ENCODE measurements at regions not wholly inside any gene's neighbourhood (a gene's known extent, or its start where the extent isn't known, plus 50 kb on each side); places are given as distances from the start of the nearest gene placed in this dataset.

DNA sequence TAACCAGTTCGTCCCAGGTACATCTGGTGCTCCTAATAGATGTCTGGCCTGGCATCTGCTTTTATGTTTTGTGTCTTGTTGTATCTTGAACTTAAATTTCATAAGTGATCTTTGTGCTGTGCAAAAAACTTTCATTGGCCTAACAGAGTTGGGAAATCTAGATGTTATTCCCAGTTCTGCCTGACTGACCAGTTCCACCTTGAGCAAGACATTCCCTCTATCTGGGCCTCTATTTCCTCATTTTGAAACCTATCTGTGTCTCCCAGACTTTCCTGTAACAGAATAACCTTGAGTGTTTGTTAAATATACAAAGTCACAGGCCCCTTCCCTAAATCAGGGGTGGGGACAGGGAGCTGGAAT, 56.6 kb upstream of the EPCAM start:
- intact Hi-C loops (cut with micrococcal nuclease; ENCODE audit: unreplicated experiment) = no loop called here
- Histone ChIP-seq H3K4me1 (ENCODE audit: control insufficient read depth, insufficient read depth, low read length) (peaks cover 44% of the 10 kb centered on the region), H3K79me2 (ENCODE audit: control insufficient read depth, insufficient read depth, low read length) (no peaks in the 10 kb centered on the region), H2AFZ (ENCODE audit: control insufficient read depth, low read depth, low read length) (no peak overlapping the region), H3K27ac (ENCODE audit: control insufficient read depth, insufficient read depth) (no peak overlapping the region), H3K36me3 (ENCODE audit: control insufficient read depth in 2 of 2, insufficient read depth in 2 of 2, low read length in 1 of 2) (no peaks in the 10 kb centered on the region), H3K27me3 (replicated peaks in 1 of 2; ENCODE audit: control insufficient read depth in 2 of 2, insufficient read depth in 2 of 2, low read length in 1 of 2) (no peaks in the 10 kb centered on the region), H3K9ac (ENCODE audit: control insufficient read depth, insufficient read depth, low read length) (no peak overlapping the region), H4K20me1 (ENCODE audit: control insufficient read depth, insufficient read depth) (no peaks in the 10 kb centered on the region), H3K9me3 (replicated peaks; ENCODE audit: control insufficient read depth, insufficient read depth, low read length) (no peaks in the 10 kb centered on the region), H3K4me3 (no peak overlapping the region), H3K4me2 (ENCODE audit: control insufficient read depth, insufficient read depth) (no peak overlapping the region)
- POLR2A ChIA-PET = interaction anchor here (0.9 to 5.8 kb wide), 7 partner anchors 9 to 368 kb away, joined by 3 to 82 read pairs (median 4); no protein-coding TSS in a partner anchor
- RAD21 ChIA-PET (ENCODE audit: unreplicated experiment) = interaction anchor here (0.9 to 8.2 kb wide), 20 partner anchors 9 to 743 kb away, joined by 3 to 129 read pairs (median 4); no protein-coding TSS in a partner anchor
- ATAC-seq (no peak), FAIRE-seq (no peak), DNase-seq (ENCODE audit: low read depth, low spot score) (no peak)
- BruUV-seq (replicated peaks) = no TSS peak
- in situ Hi-C loops (cut with MboI) = loop anchor here (5.0 kb wide), 1 partner anchor 395 kb away; the partner anchor contains the start of gene MCFD2
- WGBS (ENCODE audit: insufficient coverage, insufficient replicate concordance, low lambda C conversion rate, missing lambda C conversion rate) = 93% methylated on average over 1 of the region's 1 CpG
- SMC1A ChIA-PET (ENCODE audit: uncharacterized antibody, unreplicated experiment) = interaction anchor here (0.7 to 9.9 kb wide), 15 partner anchors 11 to 1599 kb away, joined by 3 to 145 read pairs (median 3); no protein-coding TSS in a partner anchor
- TF ChIP-seq PAX8 (IDR thresholded peaks at IDR 0.05) (no peak), POLR2AphosphoS2 (IDR thresholded peaks at IDR 0.05; ENCODE audit: low read depth, low read length) (no peak), MEF2B (IDR thresholded peaks at IDR 0.05; ENCODE audit: partially characterized antibody, poor library complexity, severe bottlenecking) (no peak), HDAC6 (IDR thresholded peaks at IDR 0.05; ENCODE audit: unreplicated experiment) (no peak), NR2C2 (IDR thresholded peaks at IDR 0.05; ENCODE audit: borderline replicate concordance, control insufficient read depth, insufficient read length, low read depth) (no peak), FOS (IDR thresholded peaks at IDR 0.05; ENCODE audit: borderline replicate concordance, extremely low read depth, insufficient read length) (no peak), CBFB (IDR thresholded peaks at IDR 0.05; ENCODE audit: low read depth) (no peak), CBX5 (IDR thresholded peaks at IDR 0.05; ENCODE audit: low read depth) (no peak), GATAD2B (conservative IDR thresholded peaks at IDR 0.05; ENCODE audit: low read depth) (no peak), YY1 (IDR thresholded peaks at IDR 0.05; ENCODE audit: low read depth, low read length) (no peak), SIN3A (IDR thresholded peaks at IDR 0.05; ENCODE audit: low read depth, low read length) (no peak), CBX3 (IDR thresholded peaks at IDR 0.05; ENCODE audit: borderline replicate concordance, low read depth) (no peak), SRF (IDR thresholded peaks at IDR 0.05; ENCODE audit: low read depth in 2 of 2, low read length in 2 of 2) (no peak), RB1 (IDR thresholded peaks at IDR 0.05; ENCODE audit: borderline replicate concordance) (no peak), PML (IDR thresholded peaks at IDR 0.05; ENCODE audit: low read length) (no peak)
- TF ChIP-seq, protein P1, sequence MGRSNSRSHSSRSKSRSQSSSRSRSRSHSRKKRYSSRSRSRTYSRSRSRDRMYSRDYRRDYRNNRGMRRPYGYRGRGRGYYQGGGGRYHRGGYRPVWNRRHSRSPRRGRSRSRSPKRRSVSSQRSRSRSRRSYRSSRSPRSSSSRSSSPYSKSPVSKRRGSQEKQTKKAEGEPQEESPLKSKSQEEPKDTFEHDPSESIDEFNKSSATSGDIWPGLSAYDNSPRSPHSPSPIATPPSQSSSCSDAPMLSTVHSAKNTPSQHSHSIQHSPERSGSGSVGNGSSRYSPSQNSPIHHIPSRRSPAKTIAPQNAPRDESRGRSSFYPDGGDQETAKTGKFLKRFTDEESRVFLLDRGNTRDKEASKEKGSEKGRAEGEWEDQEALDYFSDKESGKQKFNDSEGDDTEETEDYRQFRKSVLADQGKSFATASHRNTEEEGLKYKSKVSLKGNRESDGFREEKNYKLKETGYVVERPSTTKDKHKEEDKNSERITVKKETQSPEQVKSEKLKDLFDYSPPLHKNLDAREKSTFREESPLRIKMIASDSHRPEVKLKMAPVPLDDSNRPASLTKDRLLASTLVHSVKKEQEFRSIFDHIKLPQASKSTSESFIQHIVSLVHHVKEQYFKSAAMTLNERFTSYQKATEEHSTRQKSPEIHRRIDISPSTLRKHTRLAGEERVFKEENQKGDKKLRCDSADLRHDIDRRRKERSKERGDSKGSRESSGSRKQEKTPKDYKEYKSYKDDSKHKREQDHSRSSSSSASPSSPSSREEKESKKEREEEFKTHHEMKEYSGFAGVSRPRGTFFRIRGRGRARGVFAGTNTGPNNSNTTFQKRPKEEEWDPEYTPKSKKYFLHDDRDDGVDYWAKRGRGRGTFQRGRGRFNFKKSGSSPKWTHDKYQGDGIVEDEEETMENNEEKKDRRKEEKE (IDR thresholded peaks at IDR 0.05) = no peak
- TF ChIP-seq, protein P2, sequence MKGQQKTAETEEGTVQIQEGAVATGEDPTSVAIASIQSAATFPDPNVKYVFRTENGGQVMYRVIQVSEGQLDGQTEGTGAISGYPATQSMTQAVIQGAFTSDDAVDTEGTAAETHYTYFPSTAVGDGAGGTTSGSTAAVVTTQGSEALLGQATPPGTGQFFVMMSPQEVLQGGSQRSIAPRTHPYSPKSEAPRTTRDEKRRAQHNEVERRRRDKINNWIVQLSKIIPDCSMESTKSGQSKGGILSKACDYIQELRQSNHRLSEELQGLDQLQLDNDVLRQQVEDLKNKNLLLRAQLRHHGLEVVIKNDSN (IDR thresholded peaks at IDR 0.05; ENCODE audit: borderline replicate concordance, extremely low read length, insufficient read depth, low read depth, low read length) = no peak
- TF ChIP-seq, protein P3, sequence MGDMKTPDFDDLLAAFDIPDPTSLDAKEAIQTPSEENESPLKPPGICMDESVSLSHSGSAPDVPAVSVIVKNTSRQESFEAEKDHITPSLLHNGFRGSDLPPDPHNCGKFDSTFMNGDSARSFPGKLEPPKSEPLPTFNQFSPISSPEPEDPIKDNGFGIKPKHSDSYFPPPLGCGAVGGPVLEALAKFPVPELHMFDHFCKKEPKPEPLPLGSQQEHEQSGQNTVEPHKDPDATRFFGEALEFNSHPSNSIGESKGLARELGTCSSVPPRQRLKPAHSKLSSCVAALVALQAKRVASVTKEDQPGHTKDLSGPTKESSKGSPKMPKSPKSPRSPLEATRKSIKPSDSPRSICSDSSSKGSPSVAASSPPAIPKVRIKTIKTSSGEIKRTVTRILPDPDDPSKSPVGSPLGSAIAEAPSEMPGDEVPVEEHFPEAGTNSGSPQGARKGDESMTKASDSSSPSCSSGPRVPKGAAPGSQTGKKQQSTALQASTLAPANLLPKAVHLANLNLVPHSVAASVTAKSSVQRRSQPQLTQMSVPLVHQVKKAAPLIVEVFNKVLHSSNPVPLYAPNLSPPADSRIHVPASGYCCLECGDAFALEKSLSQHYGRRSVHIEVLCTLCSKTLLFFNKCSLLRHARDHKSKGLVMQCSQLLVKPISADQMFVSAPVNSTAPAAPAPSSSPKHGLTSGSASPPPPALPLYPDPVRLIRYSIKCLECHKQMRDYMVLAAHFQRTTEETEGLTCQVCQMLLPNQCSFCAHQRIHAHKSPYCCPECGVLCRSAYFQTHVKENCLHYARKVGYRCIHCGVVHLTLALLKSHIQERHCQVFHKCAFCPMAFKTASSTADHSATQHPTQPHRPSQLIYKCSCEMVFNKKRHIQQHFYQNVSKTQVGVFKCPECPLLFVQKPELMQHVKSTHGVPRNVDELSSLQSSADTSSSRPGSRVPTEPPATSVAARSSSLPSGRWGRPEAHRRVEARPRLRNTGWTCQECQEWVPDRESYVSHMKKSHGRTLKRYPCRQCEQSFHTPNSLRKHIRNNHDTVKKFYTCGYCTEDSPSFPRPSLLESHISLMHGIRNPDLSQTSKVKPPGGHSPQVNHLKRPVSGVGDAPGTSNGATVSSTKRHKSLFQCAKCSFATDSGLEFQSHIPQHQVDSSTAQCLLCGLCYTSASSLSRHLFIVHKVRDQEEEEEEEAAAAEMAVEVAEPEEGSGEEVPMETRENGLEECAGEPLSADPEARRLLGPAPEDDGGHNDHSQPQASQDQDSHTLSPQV (IDR thresholded peaks at IDR 0.05) = no peak
- CTCF ChIA-PET = interaction anchor here (0.6 to 9.8 kb wide), 13 partner anchors 9 to 455 kb away, joined by 3 to 120 read pairs (median 8); partner anchors contain the start of gene MCFD2

All from GM12878 (cell line).